Fibroblast of the aortic adventitia (primary cell): ENCODE measurements at regions not wholly inside any gene's neighbourhood (a gene's known extent, or its start where the extent isn't known, plus 50 kb on each side); places are given as distances from the start of the nearest gene placed in this dataset.

Source experiments
- DNase-seq: peaks from one replicate; pipeline ENCODE4 v3.0.0-alpha.2; 2010; ENCODE audit warnings: low read depth
- H3K4me3 ChIP-seq: 2 replicates; pipeline ENCODE4 v1.5.1; 2011; ENCODE audit warnings: low read depth, mild to moderate bottlenecking, control low read depth, low read length, moderate library complexity
- TF ChIP-seq, protein P1 (sequence below): IDR thresholded peaks from 2 replicates; pipeline ENCODE4 v1.5.1; 2011; ENCODE audit warnings: mild to moderate bottlenecking, low read length, control low read depth, inconsistent platforms; ENCODE audit not compliant: insufficient read depth

DNA sequence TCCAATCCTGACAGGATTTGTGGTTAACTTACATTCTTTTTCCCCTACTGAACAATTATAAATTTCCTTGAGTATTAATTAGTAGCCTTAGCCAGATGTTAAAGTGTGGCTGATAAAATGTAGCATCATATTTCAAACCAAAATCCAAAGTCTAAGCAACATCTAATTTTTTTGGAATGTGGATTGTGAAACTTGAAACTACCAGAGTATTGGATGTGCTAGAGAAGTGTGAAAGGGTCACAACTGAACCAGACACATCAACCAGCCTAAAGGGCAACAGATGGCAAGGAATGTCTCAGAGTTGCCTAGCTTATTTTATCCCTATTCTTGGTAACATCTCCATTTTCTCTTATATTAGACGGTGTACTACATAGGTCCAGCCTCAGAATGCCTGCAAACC lies 153.1 kb upstream of the DCN start:
- TF ChIP-seq, protein P1, sequence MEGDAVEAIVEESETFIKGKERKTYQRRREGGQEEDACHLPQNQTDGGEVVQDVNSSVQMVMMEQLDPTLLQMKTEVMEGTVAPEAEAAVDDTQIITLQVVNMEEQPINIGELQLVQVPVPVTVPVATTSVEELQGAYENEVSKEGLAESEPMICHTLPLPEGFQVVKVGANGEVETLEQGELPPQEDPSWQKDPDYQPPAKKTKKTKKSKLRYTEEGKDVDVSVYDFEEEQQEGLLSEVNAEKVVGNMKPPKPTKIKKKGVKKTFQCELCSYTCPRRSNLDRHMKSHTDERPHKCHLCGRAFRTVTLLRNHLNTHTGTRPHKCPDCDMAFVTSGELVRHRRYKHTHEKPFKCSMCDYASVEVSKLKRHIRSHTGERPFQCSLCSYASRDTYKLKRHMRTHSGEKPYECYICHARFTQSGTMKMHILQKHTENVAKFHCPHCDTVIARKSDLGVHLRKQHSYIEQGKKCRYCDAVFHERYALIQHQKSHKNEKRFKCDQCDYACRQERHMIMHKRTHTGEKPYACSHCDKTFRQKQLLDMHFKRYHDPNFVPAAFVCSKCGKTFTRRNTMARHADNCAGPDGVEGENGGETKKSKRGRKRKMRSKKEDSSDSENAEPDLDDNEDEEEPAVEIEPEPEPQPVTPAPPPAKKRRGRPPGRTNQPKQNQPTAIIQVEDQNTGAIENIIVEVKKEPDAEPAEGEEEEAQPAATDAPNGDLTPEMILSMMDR = no peak
- no peak overlapping the region for H3K4me3 ChIP-seq
- no peak for DNase-seq

DNA sequence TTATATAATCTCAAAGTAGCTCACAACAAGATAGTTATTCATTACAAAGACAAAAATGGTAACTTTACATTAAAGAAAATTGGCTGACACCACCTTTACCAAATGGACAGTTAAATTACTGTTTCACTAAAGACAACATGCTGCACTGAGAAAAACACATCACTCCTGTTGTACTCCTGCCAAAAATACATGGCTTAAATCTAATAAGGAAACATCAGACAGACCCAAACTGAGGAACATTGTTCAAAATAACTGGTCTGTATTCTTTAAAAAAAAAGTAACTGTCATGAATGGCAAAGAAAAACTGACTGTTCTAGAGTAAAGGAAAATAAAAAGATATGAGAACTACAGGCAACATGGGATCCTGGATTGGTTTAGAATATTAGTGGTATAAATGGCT lies 151.3 kb upstream of the DCN start:
- H3K4me3 ChIP-seq = no peak overlapping the region
- TF ChIP-seq, protein P1 = no peak
- DNase-seq = no peak

DNA sequence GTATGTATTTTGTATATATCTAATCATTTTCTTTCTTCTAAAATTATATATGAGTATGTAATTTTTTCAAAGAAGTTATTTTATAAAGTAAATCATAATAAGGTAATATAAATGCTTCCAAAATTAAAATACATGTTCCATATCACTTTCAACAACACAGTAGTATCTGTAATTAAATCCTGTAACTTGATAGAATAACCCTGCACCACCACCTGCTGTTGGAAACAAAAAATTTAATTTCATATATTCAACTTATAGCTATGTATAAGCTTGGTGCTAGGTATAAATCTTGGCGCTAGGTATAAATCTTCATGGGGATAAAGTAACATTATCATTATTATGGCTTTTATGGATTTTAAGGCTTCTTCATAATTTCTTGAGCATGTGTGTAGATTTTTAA lies 149.7 kb upstream of the DCN start:
- peak; percentile 54 for DNase-seq
- TF ChIP-seq, protein P1 = peak; percentile 19
- no peak overlapping the region for H3K4me3 ChIP-seq

DNA sequence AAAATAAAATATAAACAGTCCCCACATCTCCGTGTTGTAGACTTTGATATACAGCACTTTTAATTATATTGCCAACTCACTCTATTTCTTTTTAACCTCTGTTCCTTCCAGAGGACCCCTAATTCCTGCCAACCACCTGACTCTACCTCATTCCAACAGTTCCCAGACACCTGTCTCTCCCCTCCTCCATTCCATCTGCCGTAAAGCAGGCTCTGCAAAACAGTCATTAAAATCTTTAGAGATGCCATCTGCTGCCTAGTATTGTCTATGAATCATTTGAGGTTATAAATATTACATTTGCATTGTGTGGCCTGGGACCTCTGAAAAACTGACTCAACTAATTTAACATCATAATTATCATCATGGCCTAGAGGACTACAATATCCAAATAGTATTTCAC lies 148.8 kb upstream of the DCN start:
- DNase-seq = no peak
- TF ChIP-seq, protein P1 = no peak
- no peak overlapping the region for H3K4me3 ChIP-seq

DNA sequence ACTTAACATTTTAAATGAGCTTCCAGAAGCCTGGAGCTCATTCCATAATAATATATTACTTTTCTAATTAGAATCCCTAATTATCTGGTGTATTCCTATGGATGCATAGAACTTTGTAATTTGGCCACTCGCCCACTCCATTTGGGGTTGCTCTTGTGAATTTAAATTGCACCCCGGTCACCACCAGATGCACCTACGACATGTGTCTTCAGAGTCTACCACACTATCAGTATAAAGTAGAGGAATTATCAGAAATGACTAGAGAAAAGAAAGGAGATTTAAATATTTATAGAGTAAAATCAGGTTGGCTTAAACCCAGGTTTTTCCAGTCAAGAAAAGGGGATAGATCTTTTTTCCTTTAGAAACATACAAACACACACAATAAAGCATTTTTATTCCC lies 145.8 kb upstream of the DCN start:
- H3K4me3 ChIP-seq = no peak overlapping the region
- TF ChIP-seq, protein P1 = no peak
- no peak for DNase-seq

DNA sequence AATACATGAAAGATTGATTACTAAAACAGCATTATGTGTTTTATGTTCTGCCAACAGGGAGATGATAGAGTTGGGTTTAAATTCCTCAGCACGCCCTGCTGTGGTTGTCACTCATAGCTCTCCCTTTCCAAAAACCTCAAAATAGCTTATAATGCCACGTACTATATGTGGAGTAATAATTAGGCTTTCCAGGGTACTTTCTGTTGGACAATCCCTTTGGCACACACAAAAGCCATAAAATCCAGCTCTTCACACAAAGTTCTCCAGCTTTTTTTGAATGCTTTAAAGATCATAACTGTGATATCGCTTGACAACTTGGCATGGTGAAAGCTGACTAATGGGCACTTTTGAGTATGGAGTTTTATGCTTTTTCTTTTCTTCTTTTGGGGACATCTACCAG lies 145.3 kb upstream of the DCN start:
- TF ChIP-seq, protein P1 = no peak
- no peak overlapping the region for H3K4me3 ChIP-seq
- DNase-seq = peak; percentile 76

DNA sequence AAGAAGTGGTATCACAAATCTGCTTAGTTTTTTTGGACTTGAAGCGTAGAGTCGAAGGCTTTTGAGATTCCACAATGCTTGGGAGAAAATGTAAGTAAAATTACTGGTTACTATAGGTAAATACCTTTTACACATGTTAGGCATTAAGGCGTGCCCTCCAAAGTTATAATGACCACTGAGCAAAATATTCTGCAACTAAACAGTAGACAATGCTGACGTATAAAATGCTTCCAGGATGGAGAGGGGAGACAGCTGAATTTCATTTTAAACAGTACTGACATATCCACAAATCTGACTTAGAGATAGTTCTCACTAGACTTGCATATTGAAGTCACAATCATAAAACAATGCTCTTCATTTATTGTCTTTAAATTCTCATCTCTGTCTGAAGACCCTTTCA lies 144.5 kb upstream of the DCN start:
- DNase-seq = peak; percentile 44
- no peak overlapping the region for H3K4me3 ChIP-seq
- TF ChIP-seq, protein P1 = no peak
